Skeletal muscle cell (primary cell): ENCODE measurements at regions not wholly inside any gene's neighbourhood (a gene's known extent, or its start where the extent isn't known, plus 50 kb on each side); places are given as distances from the start of the nearest gene placed in this dataset.

Source experiments
- DNase-seq: peaks from one replicate; pipeline ENCODE4 v3.0.0-alpha.2; 2010; ENCODE audit warnings: low read depth
- H3K4me3 ChIP-seq: 2 replicates; pipeline ENCODE4 v1.5.1; 2011; ENCODE audit warnings: low read depth, mild to moderate bottlenecking, control low read depth, low read length, moderate library complexity

GRCh38 chr9:28801144-28801799 is 1228.0 kb upstream of the C9orf72 start:
- no peak for DNase-seq
- no peak overlapping the region for H3K4me3 ChIP-seq

GRCh38 chr9:28805197-28805596 is 1231.9 kb upstream of the C9orf72 start:
- H3K4me3 ChIP-seq = no peak overlapping the region
- no peak for DNase-seq

- peak; percentile 56 for DNase-seq
- H3K4me3 ChIP-seq = no peak overlapping the region
Observed at GRCh38 chr9:28808042-28808441, 1234.8 kb upstream of the C9orf72 start.

- DNase-seq = peak; percentile 49
- H3K4me3 ChIP-seq = no peak overlapping the region
Observed at GRCh38 chr9:28810388-28811075, 1237.3 kb upstream of the C9orf72 start.

GRCh38 chr9:28820741-28821140 is 1247.5 kb upstream of the C9orf72 start:
- no peak overlapping the region for H3K4me3 ChIP-seq
- no peak for DNase-seq

GRCh38 chr9:28821240-28821639 is 1248.0 kb upstream of the C9orf72 start:
- DNase-seq = no peak
- no peak overlapping the region for H3K4me3 ChIP-seq

GRCh38 chr9:28824432-28824963 is 1251.2 kb upstream of the C9orf72 start:
- no peak overlapping the region for H3K4me3 ChIP-seq
- DNase-seq = no peak

- DNase-seq = no peak
- H3K4me3 ChIP-seq = no peak overlapping the region
Observed at GRCh38 chr9:28832168-28832770, 1259.0 kb upstream of the C9orf72 start.

GRCh38 chr9:28834156-28834555 is 1260.9 kb upstream of the C9orf72 start:
- DNase-seq = no peak
- no peak overlapping the region for H3K4me3 ChIP-seq

GRCh38 chr9:28839778-28840430 is 1266.6 kb upstream of the C9orf72 start:
- no peak for DNase-seq
- H3K4me3 ChIP-seq = no peak overlapping the region

- DNase-seq = no peak
- H3K4me3 ChIP-seq = no peak overlapping the region
Observed at GRCh38 chr9:28841775-28842174, 1268.5 kb upstream of the C9orf72 start.

- DNase-seq = no peak
- no peak overlapping the region for H3K4me3 ChIP-seq
Observed at GRCh38 chr9:28847331-28847730, 1274.0 kb upstream of the C9orf72 start.

- H3K4me3 ChIP-seq = no peak overlapping the region
- DNase-seq = peak; percentile 4
Observed at GRCh38 chr9:28848671-28849070, 1275.4 kb upstream of the C9orf72 start.

GRCh38 chr9:28853477-28853876 is 1280.2 kb upstream of the C9orf72 start:
- no peak overlapping the region for H3K4me3 ChIP-seq
- no peak for DNase-seq

- H3K4me3 ChIP-seq = no peak overlapping the region
- DNase-seq = no peak
Observed at GRCh38 chr9:28866951-28867350, 1293.7 kb upstream of the C9orf72 start.

- DNase-seq = no peak
- H3K4me3 ChIP-seq = no peak overlapping the region
Observed at GRCh38 chr9:28868228-28868990, 1295.1 kb upstream of the C9orf72 start.

GRCh38 chr9:28882529-28882928 is 1309.2 kb upstream of the C9orf72 start:
- no peak overlapping the region for H3K4me3 ChIP-seq
- DNase-seq = no peak

GRCh38 chr9:28883234-28883633 is 1310.0 kb upstream of the C9orf72 start:
- DNase-seq = no peak
- H3K4me3 ChIP-seq = no peak overlapping the region

- no peak overlapping the region for H3K4me3 ChIP-seq
- DNase-seq = no peak
Observed at GRCh38 chr9:28887188-28887884, 1314.1 kb upstream of the C9orf72 start.
